Rectal smooth muscle tissue (tissue), 1 donor: ENCODE measurements at regions not wholly inside any gene's neighbourhood (a gene's known extent, or its start where the extent isn't known, plus 50 kb on each side); places are given as distances from the start of the nearest gene placed in this dataset.
"Not testable (repeated sequence)": the region's sequence is repeated elsewhere in the genome, so short reads cannot be mapped to it uniquely, and the experiment has no call there.

Source experiments
- H3K27ac ChIP-seq: one replicate; pipeline ENCODE4 v1.7.0; 2013; ENCODE audit warnings: low read depth, low read length, inconsistent platforms
- H3K27me3 ChIP-seq: one replicate; pipeline ENCODE4 v1.7.0; 2013; ENCODE audit warnings: low read length; ENCODE audit not compliant: control insufficient read depth, insufficient read depth
- H3K36me3 ChIP-seq: one replicate; pipeline ENCODE4 v1.7.0; 2013; ENCODE audit warnings: low read length; ENCODE audit not compliant: control insufficient read depth, insufficient read depth
- H3K4me1 ChIP-seq: one replicate; pipeline ENCODE4 v1.7.0; 2013; ENCODE audit warnings: low read length; ENCODE audit not compliant: control insufficient read depth, insufficient read depth
- H3K4me3 ChIP-seq: one replicate; pipeline ENCODE4 v1.7.0; 2013; ENCODE audit warnings: low read length
- H3K9ac ChIP-seq: one replicate; pipeline ENCODE4 v1.7.0; 2013; ENCODE audit warnings: low read length

- Histone ChIP-seq H3K9ac (no peak overlapping the region), H3K4me1 (peaks cover 12% of the 10 kb centered on the region), H3K36me3 (no peaks in the 10 kb centered on the region)
Observed at GRCh38 chr3:20322085-20322484, 136.1 kb upstream of the SGO1 start.

GRCh38 chr3:20321391-20322047 is 135.5 kb upstream of the SGO1 start:
- Histone ChIP-seq H3K4me3 (no peak overlapping the region), H3K27me3 (no peaks in the 10 kb centered on the region), H3K9ac (no peak overlapping the region)

More at GRCh38 chr3:20322085-20322484, 136.1 kb upstream of the SGO1 start:
- H3K27me3 ChIP-seq, result no peaks in the 10 kb centered on the region
- no peak overlapping the region for H3K4me3 ChIP-seq
- no peak overlapping the region for H3K27ac ChIP-seq

GRCh38 chr3:20320489-20320888 is 134.5 kb upstream of the SGO1 start:
- no peaks in the 10 kb centered on the region for H3K27me3 ChIP-seq
- H3K4me1 ChIP-seq, result peaks cover 12% of the 10 kb centered on the region
- no peak overlapping the region for H3K4me3 ChIP-seq
- peak overlapping the region; percentile 18 for H3K27ac ChIP-seq
- no peak overlapping the region for H3K9ac ChIP-seq
- no peaks in the 10 kb centered on the region for H3K36me3 ChIP-seq

More at GRCh38 chr3:20321391-20322047, 135.5 kb upstream of the SGO1 start:
- Histone ChIP-seq H3K4me1 (peaks cover 12% of the 10 kb centered on the region), H3K36me3 (no peaks in the 10 kb centered on the region), H3K27ac (no peak overlapping the region)

GRCh38 chr3:20319551-20319950 is 133.5 kb upstream of the SGO1 start:
- Histone ChIP-seq H3K9ac (no peak overlapping the region), H3K36me3 (no peaks in the 10 kb centered on the region), H3K4me3 (no peak overlapping the region), H3K4me1 (peaks cover 12% of the 10 kb centered on the region), H3K27ac (no peak overlapping the region), H3K27me3 (no peaks in the 10 kb centered on the region)

GRCh38 chr3:20317616-20318015 is 131.6 kb upstream of the SGO1 start:
- no peak overlapping the region for H3K9ac ChIP-seq
- H3K27me3 ChIP-seq, result no peaks in the 10 kb centered on the region
- H3K4me3 ChIP-seq, result no peak overlapping the region
- peaks cover 12% of the 10 kb centered on the region for H3K4me1 ChIP-seq
- H3K36me3 ChIP-seq, result no peaks in the 10 kb centered on the region
- no peak overlapping the region for H3K27ac ChIP-seq

- H3K4me1 ChIP-seq, result peaks cover 12% of the 10 kb centered on the region
- no peak overlapping the region for H3K27ac ChIP-seq
- no peak overlapping the region for H3K9ac ChIP-seq
- H3K36me3 ChIP-seq, result no peaks in the 10 kb centered on the region
- no peak overlapping the region for H3K4me3 ChIP-seq
- no peaks in the 10 kb centered on the region for H3K27me3 ChIP-seq
Observed at GRCh38 chr3:20316238-20316637, 130.2 kb upstream of the SGO1 start.

- Histone ChIP-seq H3K4me1 (no peaks in the 10 kb centered on the region), H3K27ac (no peak overlapping the region)
Observed at GRCh38 chr3:20310629-20311028, 124.6 kb upstream of the SGO1 start.

GRCh38 chr3:20307383-20307782 is 121.4 kb upstream of the SGO1 start:
- no peak overlapping the region for H3K4me3 ChIP-seq
- no peak overlapping the region for H3K27ac ChIP-seq
- H3K4me1 ChIP-seq, result no peaks in the 10 kb centered on the region
- no peaks in the 10 kb centered on the region for H3K36me3 ChIP-seq
- no peaks in the 10 kb centered on the region for H3K27me3 ChIP-seq
- no peak overlapping the region for H3K9ac ChIP-seq

More at GRCh38 chr3:20310629-20311028, 124.6 kb upstream of the SGO1 start:
- Histone ChIP-seq H3K36me3 (no peaks in the 10 kb centered on the region), H3K27me3 (no peaks in the 10 kb centered on the region), H3K9ac (no peak overlapping the region), H3K4me3 (no peak overlapping the region)

- Histone ChIP-seq H3K27ac (no peak overlapping the region), H3K4me3 (no peak overlapping the region), H3K36me3 (no peaks in the 10 kb centered on the region), H3K4me1 (no peaks in the 10 kb centered on the region), H3K27me3 (no peaks in the 10 kb centered on the region), H3K9ac (no peak overlapping the region)
Observed at GRCh38 chr3:20305647-20306046, 119.6 kb upstream of the SGO1 start.

GRCh38 chr3:20302766-20303165 is 116.8 kb upstream of the SGO1 start:
- Histone ChIP-seq H3K27me3 (no peaks in the 10 kb centered on the region), H3K36me3 (no peaks in the 10 kb centered on the region), H3K27ac (no peak overlapping the region), H3K9ac (no peak overlapping the region), H3K4me1 (no peaks in the 10 kb centered on the region), H3K4me3 (no peak overlapping the region)

- Histone ChIP-seq H3K4me1 (no peaks in the 10 kb centered on the region), H3K27me3 (no peaks in the 10 kb centered on the region), H3K36me3 (no peaks in the 10 kb centered on the region), H3K27ac (no peak overlapping the region), H3K4me3 (no peak overlapping the region), H3K9ac (no peak overlapping the region)
Observed at GRCh38 chr3:20288050-20288449, 102.0 kb upstream of the SGO1 start.

- no peak overlapping the region for H3K9ac ChIP-seq
- no peaks in the 10 kb centered on the region for H3K36me3 ChIP-seq
- no peaks in the 10 kb centered on the region for H3K4me1 ChIP-seq
- H3K4me3 ChIP-seq, result no peak overlapping the region
- H3K27me3 ChIP-seq, result no peaks in the 10 kb centered on the region
- no peak overlapping the region for H3K27ac ChIP-seq
Observed at GRCh38 chr3:20280257-20280656, 94.3 kb upstream of the SGO1 start.

GRCh38 chr3:20265977-20266376 is 80.0 kb upstream of the SGO1 start:
- H3K36me3 ChIP-seq, H3K27ac ChIP-seq, H3K4me1 ChIP-seq, H3K27me3 ChIP-seq, H3K4me3 ChIP-seq, H3K9ac ChIP-seq: not testable (repeated sequence)
